ENCODE measurements at regions not wholly inside any gene's neighbourhood (a gene's known extent, or its start where the extent isn't known, plus 50 kb on each side); places are given as distances from the start of the nearest gene placed in this dataset.

DNA sequence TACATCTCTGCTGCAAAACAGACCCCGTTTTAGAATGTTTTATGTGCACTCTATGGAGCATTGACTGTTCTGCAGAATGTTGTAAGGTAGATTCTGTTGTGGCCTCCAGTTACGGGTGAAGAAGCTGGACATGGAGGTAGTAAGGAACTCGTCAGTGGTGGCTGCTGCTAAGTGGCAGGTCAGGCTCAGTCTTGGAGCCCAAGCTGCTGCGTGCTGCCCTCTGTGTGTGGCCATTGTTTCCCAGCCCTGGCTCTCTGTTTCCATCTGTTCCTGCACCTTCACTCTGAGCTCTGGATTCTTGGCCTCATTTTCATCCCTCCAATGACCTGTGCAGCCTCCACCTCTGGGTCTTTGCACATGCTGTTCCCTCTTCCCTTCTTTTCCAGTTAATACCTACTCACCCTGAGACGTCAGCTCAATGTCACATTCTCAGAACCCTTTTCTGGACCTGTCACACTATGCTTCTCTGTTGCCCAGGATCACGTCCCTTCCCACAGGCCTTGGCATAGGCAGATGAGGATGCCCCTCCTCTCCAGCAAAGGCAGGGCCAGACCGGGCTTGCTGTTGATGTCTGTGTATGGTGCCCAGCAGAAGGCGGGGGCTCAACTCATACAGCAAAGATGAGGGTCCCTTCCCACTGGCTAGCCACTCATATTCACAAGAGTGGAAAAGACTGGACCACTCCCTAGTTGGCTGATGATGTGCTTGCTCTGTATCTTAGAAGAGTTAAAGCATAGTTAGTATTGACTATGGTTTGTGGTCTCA lies 97.6 kb downstream of the TENT4A start:
- no peak overlapping the region for H3K4me3 ChIP-seq (ENCODE audit: low read depth in 2 of 2, low read length in 2 of 2)
- POLR2A ChIA-PET, result no interaction called here
- no TSS peak for BruUV-seq (replicated peaks)
- no peak for TF ChIP-seq POLR2AphosphoS5 (IDR thresholded peaks at IDR 0.05; ENCODE audit: low read depth, low read length)
- TF ChIP-seq, protein P1, sequence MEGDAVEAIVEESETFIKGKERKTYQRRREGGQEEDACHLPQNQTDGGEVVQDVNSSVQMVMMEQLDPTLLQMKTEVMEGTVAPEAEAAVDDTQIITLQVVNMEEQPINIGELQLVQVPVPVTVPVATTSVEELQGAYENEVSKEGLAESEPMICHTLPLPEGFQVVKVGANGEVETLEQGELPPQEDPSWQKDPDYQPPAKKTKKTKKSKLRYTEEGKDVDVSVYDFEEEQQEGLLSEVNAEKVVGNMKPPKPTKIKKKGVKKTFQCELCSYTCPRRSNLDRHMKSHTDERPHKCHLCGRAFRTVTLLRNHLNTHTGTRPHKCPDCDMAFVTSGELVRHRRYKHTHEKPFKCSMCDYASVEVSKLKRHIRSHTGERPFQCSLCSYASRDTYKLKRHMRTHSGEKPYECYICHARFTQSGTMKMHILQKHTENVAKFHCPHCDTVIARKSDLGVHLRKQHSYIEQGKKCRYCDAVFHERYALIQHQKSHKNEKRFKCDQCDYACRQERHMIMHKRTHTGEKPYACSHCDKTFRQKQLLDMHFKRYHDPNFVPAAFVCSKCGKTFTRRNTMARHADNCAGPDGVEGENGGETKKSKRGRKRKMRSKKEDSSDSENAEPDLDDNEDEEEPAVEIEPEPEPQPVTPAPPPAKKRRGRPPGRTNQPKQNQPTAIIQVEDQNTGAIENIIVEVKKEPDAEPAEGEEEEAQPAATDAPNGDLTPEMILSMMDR (IDR thresholded peaks at IDR 0.05), result no peak
- TF ChIP-seq TCF7L2 (IDR thresholded peaks at IDR 0.05; ENCODE audit: low read depth, low read length), result no peak
- TF ChIP-seq SIN3A (IDR thresholded peaks at IDR 0.05; ENCODE audit: borderline replicate concordance, insufficient read depth, low read depth, low read length), result no peak
- TF ChIP-seq, protein P2, sequence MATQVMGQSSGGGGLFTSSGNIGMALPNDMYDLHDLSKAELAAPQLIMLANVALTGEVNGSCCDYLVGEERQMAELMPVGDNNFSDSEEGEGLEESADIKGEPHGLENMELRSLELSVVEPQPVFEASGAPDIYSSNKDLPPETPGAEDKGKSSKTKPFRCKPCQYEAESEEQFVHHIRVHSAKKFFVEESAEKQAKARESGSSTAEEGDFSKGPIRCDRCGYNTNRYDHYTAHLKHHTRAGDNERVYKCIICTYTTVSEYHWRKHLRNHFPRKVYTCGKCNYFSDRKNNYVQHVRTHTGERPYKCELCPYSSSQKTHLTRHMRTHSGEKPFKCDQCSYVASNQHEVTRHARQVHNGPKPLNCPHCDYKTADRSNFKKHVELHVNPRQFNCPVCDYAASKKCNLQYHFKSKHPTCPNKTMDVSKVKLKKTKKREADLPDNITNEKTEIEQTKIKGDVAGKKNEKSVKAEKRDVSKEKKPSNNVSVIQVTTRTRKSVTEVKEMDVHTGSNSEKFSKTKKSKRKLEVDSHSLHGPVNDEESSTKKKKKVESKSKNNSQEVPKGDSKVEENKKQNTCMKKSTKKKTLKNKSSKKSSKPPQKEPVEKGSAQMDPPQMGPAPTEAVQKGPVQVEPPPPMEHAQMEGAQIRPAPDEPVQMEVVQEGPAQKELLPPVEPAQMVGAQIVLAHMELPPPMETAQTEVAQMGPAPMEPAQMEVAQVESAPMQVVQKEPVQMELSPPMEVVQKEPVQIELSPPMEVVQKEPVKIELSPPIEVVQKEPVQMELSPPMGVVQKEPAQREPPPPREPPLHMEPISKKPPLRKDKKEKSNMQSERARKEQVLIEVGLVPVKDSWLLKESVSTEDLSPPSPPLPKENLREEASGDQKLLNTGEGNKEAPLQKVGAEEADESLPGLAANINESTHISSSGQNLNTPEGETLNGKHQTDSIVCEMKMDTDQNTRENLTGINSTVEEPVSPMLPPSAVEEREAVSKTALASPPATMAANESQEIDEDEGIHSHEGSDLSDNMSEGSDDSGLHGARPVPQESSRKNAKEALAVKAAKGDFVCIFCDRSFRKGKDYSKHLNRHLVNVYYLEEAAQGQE (IDR thresholded peaks at IDR 0.05; ENCODE audit: insufficient read depth in 1 of 2, low read depth in 2 of 2, low read length in 1 of 2), result no peak
- H3K27ac ChIP-seq (ENCODE audit: low read length), result peak overlapping the region; percentile 4; the same call in 1 of the 2 replicates
- ATAC-seq (no peak), DNase-seq (ENCODE audit: low read depth, low spot score) (no peak)
- H3K4me1 ChIP-seq (ENCODE audit: control insufficient read depth, insufficient read depth, low read length), result peaks cover 6% of the 10 kb centered on the region
- intact Hi-C loops (cut with micrococcal nuclease; ENCODE audit: unreplicated experiment) (no loop called here), in situ Hi-C loops (cut with HindIII; ENCODE audit: low pct_unique_long_range_greater_than_20kb, low sequenced_read_pairs) (no loop called here)
- H3K27me3 ChIP-seq (ENCODE audit: control insufficient read depth, insufficient read depth, low read length), result no peaks in the 10 kb centered on the region
- peaks cover 9% of the 10 kb centered on the region; the same call in 1 of the 2 replicates for H3K9me3 ChIP-seq (ENCODE audit: control insufficient read depth, insufficient read depth, low read depth, low read length)
- CTCF ChIA-PET, result interaction anchor here (0.7 kb wide), 1 partner anchor 45 kb away, joined by 3 read pairs; no protein-coding TSS in a partner anchor
- no peaks in the 10 kb centered on the region for H3K36me3 ChIP-seq (ENCODE audit: control insufficient read depth, insufficient read depth, low read length)

DNA sequence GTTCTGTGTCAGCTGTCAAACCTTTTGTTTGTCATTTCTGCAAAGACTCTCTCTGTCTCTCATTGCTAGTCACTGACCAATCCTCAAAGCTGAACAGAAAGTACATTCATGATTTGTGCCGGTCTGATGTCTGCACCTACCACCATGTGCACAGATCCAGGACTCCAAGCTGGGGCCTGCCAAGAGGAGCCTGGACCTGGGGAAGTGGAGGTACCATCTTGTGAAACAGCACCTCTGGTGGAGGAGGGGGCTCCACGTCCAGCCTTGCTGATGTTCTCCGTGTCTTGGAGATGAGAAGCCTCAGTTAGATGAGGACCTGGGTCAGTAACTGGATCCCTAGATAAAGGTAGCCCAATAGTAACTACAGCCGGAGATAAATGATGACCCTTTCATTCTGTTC lies 98.9 kb downstream of the TENT4A start:
- no TSS peak for BruUV-seq (replicated peaks)
- intact Hi-C loops (cut with micrococcal nuclease; ENCODE audit: unreplicated experiment) (no loop called here), in situ Hi-C loops (cut with HindIII; ENCODE audit: low pct_unique_long_range_greater_than_20kb, low sequenced_read_pairs) (no loop called here)
- POLR2A ChIA-PET, result no interaction called here
- Histone ChIP-seq H3K9me3 (ENCODE audit: control insufficient read depth, insufficient read depth, low read depth, low read length) (peaks cover under 1% of the 10 kb centered on the region; the same call in 1 of the 2 replicates), H3K4me1 (ENCODE audit: control insufficient read depth, insufficient read depth, low read length) (peaks cover 6% of the 10 kb centered on the region), H3K27ac (ENCODE audit: low read length) (0 out of 2 replicates have a peak overlapping the region, but pooled peaks have one; percentile 45), H3K27me3 (ENCODE audit: control insufficient read depth, insufficient read depth, low read length) (no peaks in the 10 kb centered on the region), H3K36me3 (ENCODE audit: control insufficient read depth, insufficient read depth, low read length) (no peaks in the 10 kb centered on the region), H3K4me3 (ENCODE audit: low read depth in 2 of 2, low read length in 2 of 2) (no peak overlapping the region)
- TF ChIP-seq TCF7L2 (IDR thresholded peaks at IDR 0.05; ENCODE audit: low read depth, low read length) (no peak), POLR2AphosphoS5 (IDR thresholded peaks at IDR 0.05; ENCODE audit: low read depth, low read length) (no peak), SIN3A (IDR thresholded peaks at IDR 0.05; ENCODE audit: borderline replicate concordance, insufficient read depth, low read depth, low read length) (no peak)
- TF ChIP-seq, protein P2 (IDR thresholded peaks at IDR 0.05; ENCODE audit: insufficient read depth in 1 of 2, low read depth in 2 of 2, low read length in 1 of 2), result no peak
- TF ChIP-seq, protein P1 (IDR thresholded peaks at IDR 0.05), result no peak
- no peak for DNase-seq (ENCODE audit: low read depth, low spot score)
- no peak for ATAC-seq
- CTCF ChIA-PET, result no interaction called here

Data from Panc1 (cell line).